Mesendoderm (in vitro differentiated cells): ENCODE measurements at regions not wholly inside any gene's neighbourhood (a gene's known extent, or its start where the extent isn't known, plus 50 kb on each side); places are given as distances from the start of the nearest gene placed in this dataset.

Source experiments
- DNase-seq: peaks from one replicate; pipeline ENCODE4 v3.0.0; 2013
- H2AK5ac ChIP-seq: 2 replicates; pipeline ENCODE4 v1.6.1; 2013; ENCODE audit warnings: low read length, inconsistent platforms
- H2BK120ac ChIP-seq: 2 replicates; pipeline ENCODE4 v1.6.1; 2013; ENCODE audit warnings: low read depth, mild to moderate bottlenecking, low read length, moderate library complexity, mixed read lengths
- H2BK15ac ChIP-seq: replicated peaks from 2 replicates; pipeline ENCODE4 v1.6.1; 2013; ENCODE audit warnings: low read depth, mild to moderate bottlenecking, moderate library complexity
- H2BK5ac ChIP-seq: 2 replicates; pipeline ENCODE4 v1.6.1; 2013; ENCODE audit warnings: low read length, inconsistent platforms
- H3K18ac ChIP-seq: 2 replicates; pipeline ENCODE4 v1.6.1; 2013; ENCODE audit warnings: mild to moderate bottlenecking, low read length, mixed read lengths
- H3K23ac ChIP-seq: one replicate; pipeline ENCODE4 v1.6.1; 2013; ENCODE audit warnings: low read length
- H3K27ac ChIP-seq: 2 replicates; pipeline ENCODE4 v1.5.1; 2013; ENCODE audit warnings: low read depth, mild to moderate bottlenecking, inconsistent platforms, low read length, moderate library complexity
- H3K27me3 ChIP-seq: 2 replicates; pipeline ENCODE4 v1.6.1; 2013; ENCODE audit warnings: low read length, control low read depth, mild to moderate bottlenecking, inconsistent platforms; ENCODE audit not compliant: insufficient read depth, poor library complexity
- H3K36me3 ChIP-seq: 2 replicates; pipeline ENCODE4 v1.6.1; 2013; ENCODE audit warnings: low read length, inconsistent platforms; ENCODE audit not compliant: control insufficient read depth, insufficient read depth
- H3K4ac ChIP-seq: one replicate; pipeline ENCODE4 v1.6.1; 2013; ENCODE audit warnings: low read depth, mild to moderate bottlenecking, low read length, moderate library complexity
- H3K4me1 ChIP-seq: 2 replicates; pipeline ENCODE4 v1.6.1; 2013; ENCODE audit warnings: low read depth, low read length, inconsistent platforms; ENCODE audit not compliant: control insufficient read depth
- H3K4me2 ChIP-seq: 2 replicates; pipeline ENCODE4 v1.6.1; 2013; ENCODE audit warnings: low read length
- H3K4me3 ChIP-seq: 2 replicates; pipeline ENCODE4 v1.5.1; 2013; ENCODE audit warnings: mild to moderate bottlenecking, low read length
- H3K56ac ChIP-seq: one replicate; pipeline ENCODE4 v1.6.1; 2013; ENCODE audit warnings: low read length
- H3K79me1 ChIP-seq: 2 replicates; pipeline ENCODE4 v1.6.1; 2013; ENCODE audit warnings: low read length, inconsistent platforms
- H3K79me2 ChIP-seq: 2 replicates; pipeline ENCODE4 v1.6.1; 2013; ENCODE audit warnings: mild to moderate bottlenecking, low read length; ENCODE audit not compliant: control insufficient read depth, insufficient read depth
- H3K9ac ChIP-seq: 2 replicates; pipeline ENCODE4 v1.6.1; 2013; ENCODE audit warnings: low read length, inconsistent platforms
- H4K5ac ChIP-seq: one replicate; pipeline ENCODE4 v1.6.1; 2013; ENCODE audit warnings: low read length
- H4K8ac ChIP-seq: one replicate; pipeline ENCODE4 v1.6.1; 2013; ENCODE audit warnings: low read depth, mild to moderate bottlenecking, control low read depth, low read length, moderate library complexity
- WGBS: extraction: QIAGEN DNeasy Blood & Tissue Kit; methylation state at CpG from one replicate; pipeline ENCODE4 v1.1.7; 2013; ENCODE audit warnings: low lambda C conversion rate, missing lambda C conversion rate; ENCODE audit not compliant: insufficient coverage; ENCODE audit errors: extremely low coverage; 5-methylcytosine and 5-hydroxymethylcytosine counted together

- no CpG with 5 or more reads among the region's 20 CpGs for WGBS
- no peak overlapping the region for H2AK5ac ChIP-seq
- no peak overlapping the region for H3K56ac ChIP-seq
- no peak overlapping the region for H4K5ac ChIP-seq
- no peak overlapping the region for H3K9ac ChIP-seq
- H2BK5ac ChIP-seq = no peak overlapping the region
- H3K36me3 ChIP-seq = no peaks in the 10 kb centered on the region
- H4K8ac ChIP-seq = no peak overlapping the region
- H3K4me3 ChIP-seq = no peak overlapping the region
- no peak overlapping the region for H3K27ac ChIP-seq
- no peak overlapping the region for H2BK15ac ChIP-seq
- no peaks in the 10 kb centered on the region for H3K79me2 ChIP-seq
- H3K23ac ChIP-seq = no peak overlapping the region
- H3K4me2 ChIP-seq = no peak overlapping the region
- no peak overlapping the region for H3K18ac ChIP-seq
- no peak overlapping the region for H3K4ac ChIP-seq
- no peak overlapping the region for H2BK120ac ChIP-seq
- DNase-seq = no peak
- H3K4me1 ChIP-seq = no peaks in the 10 kb centered on the region
- no peaks in the 10 kb centered on the region for H3K27me3 ChIP-seq
- H3K79me1 ChIP-seq = no peaks in the 10 kb centered on the region
Measured at GRCh38 chr18:78241535-78242253, 737.9 kb upstream of the SALL3 start.

- no peak overlapping the region for H3K56ac ChIP-seq
- no peak overlapping the region for H3K23ac ChIP-seq
- DNase-seq = no peak
- H2AK5ac ChIP-seq = no peak overlapping the region
- no peak overlapping the region for H3K4me2 ChIP-seq
- H3K27ac ChIP-seq = no peak overlapping the region
- no peak overlapping the region for H3K9ac ChIP-seq
- no peaks in the 10 kb centered on the region for H3K27me3 ChIP-seq
- H3K36me3 ChIP-seq = no peaks in the 10 kb centered on the region
- no peak overlapping the region for H4K5ac ChIP-seq
- no peaks in the 10 kb centered on the region for H3K4me1 ChIP-seq
- H3K18ac ChIP-seq = no peak overlapping the region
- no CpG with 5 or more reads among the region's 2 CpGs for WGBS
- H3K4me3 ChIP-seq = no peak overlapping the region
- no peaks in the 10 kb centered on the region for H3K79me2 ChIP-seq
- H3K79me1 ChIP-seq = no peaks in the 10 kb centered on the region
- no peak overlapping the region for H2BK120ac ChIP-seq
- no peak overlapping the region for H2BK15ac ChIP-seq
- H4K8ac ChIP-seq = no peak overlapping the region
- no peak overlapping the region for H3K4ac ChIP-seq
- H2BK5ac ChIP-seq = no peak overlapping the region
Measured at GRCh38 chr18:78242254-78242643, 737.4 kb upstream of the SALL3 start.

GRCh38 chr18:78242806-78243205 is 736.8 kb upstream of the SALL3 start:
- no peak overlapping the region for H3K4me2 ChIP-seq
- no peak overlapping the region for H3K27ac ChIP-seq
- no peak overlapping the region for H2BK15ac ChIP-seq
- H2AK5ac ChIP-seq = no peak overlapping the region
- DNase-seq = no peak
- no peak overlapping the region for H3K23ac ChIP-seq
- H3K79me1 ChIP-seq = no peaks in the 10 kb centered on the region
- no peak overlapping the region for H3K4ac ChIP-seq
- H4K8ac ChIP-seq = no peak overlapping the region
- no peak overlapping the region for H3K4me3 ChIP-seq
- H3K79me2 ChIP-seq = no peaks in the 10 kb centered on the region
- WGBS = no CpG with 5 or more reads among the region's 12 CpGs
- H3K18ac ChIP-seq = no peak overlapping the region
- no peaks in the 10 kb centered on the region for H3K36me3 ChIP-seq
- no peak overlapping the region for H4K5ac ChIP-seq
- no peaks in the 10 kb centered on the region for H3K27me3 ChIP-seq
- no peak overlapping the region for H2BK120ac ChIP-seq
- H2BK5ac ChIP-seq = no peak overlapping the region
- H3K56ac ChIP-seq = no peak overlapping the region
- no peak overlapping the region for H3K9ac ChIP-seq
- no peaks in the 10 kb centered on the region for H3K4me1 ChIP-seq

GRCh38 chr18:78244779-78245178 is 734.8 kb upstream of the SALL3 start:
- no peaks in the 10 kb centered on the region for H3K4me1 ChIP-seq
- H3K23ac ChIP-seq = no peak overlapping the region
- H2BK15ac ChIP-seq = no peak overlapping the region
- H2AK5ac ChIP-seq = no peak overlapping the region
- H3K4ac ChIP-seq = no peak overlapping the region
- no peak overlapping the region for H3K4me3 ChIP-seq
- no peak overlapping the region for H3K9ac ChIP-seq
- no peaks in the 10 kb centered on the region for H3K36me3 ChIP-seq
- H2BK120ac ChIP-seq = no peak overlapping the region
- no peak overlapping the region for H4K8ac ChIP-seq
- no peaks in the 10 kb centered on the region for H3K79me1 ChIP-seq
- H3K4me2 ChIP-seq = no peak overlapping the region
- no CpG with 5 or more reads among the region's 4 CpGs for WGBS
- DNase-seq = no peak
- H4K5ac ChIP-seq = no peak overlapping the region
- no peaks in the 10 kb centered on the region for H3K27me3 ChIP-seq
- no peak overlapping the region for H3K56ac ChIP-seq
- no peak overlapping the region for H3K27ac ChIP-seq
- no peak overlapping the region for H3K18ac ChIP-seq
- H2BK5ac ChIP-seq = no peak overlapping the region
- no peaks in the 10 kb centered on the region for H3K79me2 ChIP-seq

- Histone ChIP-seq H3K18ac (no peak overlapping the region), H3K36me3 (no peaks in the 10 kb centered on the region), H2BK5ac (no peak overlapping the region), H4K8ac (no peak overlapping the region), H2BK15ac (no peak overlapping the region), H3K56ac (no peak overlapping the region), H3K79me2 (no peaks in the 10 kb centered on the region), H3K4me3 (no peak overlapping the region), H3K4me2 (no peak overlapping the region), H3K4me1 (no peaks in the 10 kb centered on the region), H3K27me3 (no peaks in the 10 kb centered on the region), H3K27ac (no peak overlapping the region), H3K4ac (no peak overlapping the region), H4K5ac (no peak overlapping the region), H3K9ac (no peak overlapping the region), H3K23ac (no peak overlapping the region), H2BK120ac (no peak overlapping the region), H3K79me1 (no peaks in the 10 kb centered on the region), H2AK5ac (no peak overlapping the region)
- no CpG with 5 or more reads among the region's 9 CpGs for whole genome bisulfite sequencing
- DNase-seq = no peak
Measured at GRCh38 chr18:78245451-78245850, 734.2 kb upstream of the SALL3 start.

GRCh38 chr18:78246050-78246449 is 733.6 kb upstream of the SALL3 start:
- Histone ChIP-seq H3K23ac (no peak overlapping the region), H2BK120ac (no peak overlapping the region), H3K4ac (no peak overlapping the region), H2AK5ac (no peak overlapping the region), H3K18ac (no peak overlapping the region), H3K4me1 (no peaks in the 10 kb centered on the region), H4K8ac (no peak overlapping the region), H4K5ac (no peak overlapping the region), H3K36me3 (no peaks in the 10 kb centered on the region), H3K9ac (no peak overlapping the region), H3K79me2 (no peaks in the 10 kb centered on the region), H3K4me2 (no peak overlapping the region), H3K4me3 (no peak overlapping the region), H3K79me1 (no peaks in the 10 kb centered on the region), H2BK15ac (no peak overlapping the region), H3K27me3 (no peaks in the 10 kb centered on the region), H3K56ac (no peak overlapping the region), H2BK5ac (no peak overlapping the region), H3K27ac (no peak overlapping the region)
- DNase-seq = no peak
- no CpG with 5 or more reads among the region's 8 CpGs for WGBS
